ENCODE measurements at regions not wholly inside any gene's neighbourhood (a gene's known extent, or its start where the extent isn't known, plus 50 kb on each side); places are given as distances from the start of the nearest gene placed in this dataset.

- TF ChIP-seq CTCF (IDR thresholded peaks at IDR 0.05; ENCODE audit: insufficient read depth, low read length, poor library complexity, severe bottlenecking) (no peak), EZH2phosphoT487 (conservative IDR thresholded peaks at IDR 0.05; ENCODE audit: low read length) (no peak)
These were observed 124.6 kb downstream of the ACER2 start for GRCh38 chr9:19533373-19533772.

Data from SU-DHL-6 (cell line).